GM18870 (cell line): ENCODE measurements at regions not wholly inside any gene's neighbourhood (a gene's known extent, or its start where the extent isn't known, plus 50 kb on each side); places are given as distances from the start of the nearest gene placed in this dataset.

Experiments used
- ATAC-seq: cut with Tn5 transposase; IDR thresholded peaks from one replicate; pipeline ENCODE4 v1.9.1; 2021; ENCODE audit warnings: moderate library complexity; ENCODE audit not compliant: unreplicated experiment

DNA sequence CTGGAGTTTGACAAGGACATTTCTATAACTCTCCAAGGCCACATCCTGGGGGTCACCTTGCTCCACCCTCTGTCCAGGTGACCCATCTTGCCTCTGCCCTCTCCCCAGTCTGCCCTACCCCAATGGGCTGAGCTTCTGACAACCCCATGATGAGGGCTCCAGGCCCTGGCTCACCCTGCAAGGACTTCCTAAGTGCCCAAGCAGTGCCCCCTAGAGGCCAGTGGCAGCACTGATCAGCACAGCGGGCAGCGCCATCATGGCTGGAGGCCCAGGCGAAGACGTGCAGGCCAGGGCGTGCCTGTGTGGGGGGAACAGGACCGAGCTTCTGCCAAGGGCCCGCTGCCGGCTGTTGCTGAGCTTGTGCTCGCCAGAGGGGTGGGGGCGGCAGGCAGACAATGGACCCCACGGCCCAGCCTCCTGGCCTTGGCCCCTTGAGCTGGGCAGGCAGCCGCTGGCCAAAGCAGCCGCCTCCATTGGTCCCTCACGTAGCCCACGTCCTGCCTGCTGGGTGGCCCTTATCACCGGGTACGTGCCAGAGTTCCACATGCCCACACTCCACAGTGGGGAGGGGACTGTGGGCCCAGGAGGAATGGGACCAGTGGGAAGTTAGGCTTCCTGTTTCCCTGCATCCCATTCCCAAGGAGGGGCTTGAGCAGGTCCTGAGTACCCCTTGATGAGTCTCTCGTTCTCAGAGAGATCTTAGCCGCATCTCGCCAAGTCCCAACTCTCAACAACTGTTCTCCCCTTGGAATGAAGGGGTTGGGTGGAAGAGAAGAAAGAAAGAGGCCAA, 64.3 kb downstream of the MRPL14 start:
- ATAC-seq, result no peak

DNA sequence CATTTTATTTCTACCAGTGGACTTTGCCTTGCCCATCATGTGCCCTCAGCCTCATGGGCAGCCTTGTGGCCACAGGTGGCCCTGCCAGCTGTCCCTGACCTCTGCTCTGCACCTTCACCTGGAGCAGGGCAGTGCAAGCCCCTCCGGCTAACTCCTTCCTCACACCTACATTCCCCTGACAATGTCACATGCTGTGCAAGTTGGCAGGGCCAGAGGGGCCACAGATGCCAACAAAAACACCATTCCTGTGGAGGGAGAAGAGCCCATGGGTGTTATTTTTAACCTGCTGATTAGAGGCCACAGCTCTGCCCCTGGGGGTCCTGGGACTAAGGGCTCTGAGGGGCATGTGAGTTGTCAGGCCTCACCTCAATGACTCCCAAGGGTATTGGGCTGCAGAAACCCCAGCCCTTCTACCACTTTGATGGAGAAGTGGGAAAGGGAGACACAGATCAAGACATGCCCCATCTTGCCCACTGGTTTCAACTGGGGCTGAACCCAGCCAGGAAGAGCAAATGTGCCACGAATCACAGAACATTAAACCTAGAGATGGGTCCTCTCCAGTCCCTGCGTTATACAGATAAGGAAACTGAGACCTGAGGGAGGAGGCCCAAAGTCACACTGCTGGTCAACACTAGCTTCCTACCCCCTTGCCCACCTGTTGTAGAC, 65.0 kb downstream of the MRPL14 start:
- no peak for ATAC-seq

DNA sequence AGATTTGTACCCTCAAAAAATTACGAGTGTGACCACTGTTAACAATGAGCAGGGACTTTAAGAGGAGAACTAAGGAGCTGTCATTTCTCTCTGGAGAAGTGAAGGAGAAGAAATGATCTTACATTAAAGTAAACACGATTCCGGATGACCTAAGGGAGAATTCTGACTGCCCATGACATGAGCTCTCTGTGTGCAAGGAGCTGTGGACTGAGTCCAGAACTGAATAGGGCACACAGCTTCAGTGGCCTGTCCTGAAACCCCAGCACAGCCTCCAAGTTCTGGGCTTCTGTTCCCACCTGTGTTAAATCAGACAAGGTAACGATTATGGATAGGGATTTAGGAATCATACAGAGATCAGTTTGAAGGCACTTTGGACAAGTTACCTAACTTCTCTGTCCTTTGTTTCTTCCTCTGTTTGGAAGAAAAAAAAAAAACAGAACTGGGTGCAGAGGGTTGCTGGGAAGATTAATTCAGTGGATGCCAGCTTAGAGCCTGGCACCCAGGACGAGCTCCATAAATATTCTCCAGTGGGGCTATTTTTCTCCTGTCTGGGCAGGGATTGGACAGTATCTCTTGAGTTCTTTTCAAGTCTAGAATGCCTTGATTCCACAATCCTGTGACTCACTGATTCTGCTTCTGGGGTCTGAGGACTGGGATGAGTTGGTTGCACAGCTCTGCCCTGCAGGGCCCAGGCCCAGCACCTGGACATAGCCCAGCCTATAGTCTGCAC, 65.7 kb downstream of the MRPL14 start:
- no peak for ATAC-seq

DNA sequence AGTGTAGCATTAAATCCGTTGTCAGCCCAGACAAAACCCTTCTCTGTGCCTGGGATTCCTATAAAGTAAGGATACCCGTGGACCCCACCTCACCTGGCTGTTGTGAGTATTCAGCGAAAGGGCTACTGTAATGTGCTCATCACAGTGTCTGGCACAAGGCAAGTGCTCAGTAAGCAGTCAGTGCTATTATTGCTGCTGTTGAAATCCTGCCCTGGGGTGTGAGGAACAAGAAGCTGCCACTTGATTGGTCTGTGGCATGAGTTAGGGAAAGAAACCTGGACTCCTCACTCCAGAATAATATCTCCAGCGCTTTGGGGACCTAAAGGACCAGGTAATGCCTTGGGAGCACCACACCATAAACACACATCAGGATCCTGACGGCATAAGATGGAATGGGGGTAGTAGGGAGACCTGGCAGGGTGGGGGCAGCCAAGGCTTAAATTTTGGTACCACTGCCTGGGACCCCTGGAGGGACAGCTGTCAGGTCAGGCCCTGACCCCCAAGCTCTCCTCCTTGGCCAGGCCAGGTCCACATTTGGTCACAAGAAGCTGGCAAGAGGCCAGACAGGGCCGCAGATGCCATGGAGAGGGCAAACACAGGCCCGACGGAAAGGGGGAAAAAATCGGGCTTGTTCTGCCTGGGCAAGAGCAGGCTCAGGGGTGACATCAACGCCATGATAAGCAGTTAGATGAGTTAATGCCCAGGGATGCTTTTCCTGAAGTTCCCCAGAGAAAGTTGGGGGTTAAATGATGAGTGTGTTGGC, 66.5 kb downstream of the MRPL14 start:
- ATAC-seq, result no peak

DNA sequence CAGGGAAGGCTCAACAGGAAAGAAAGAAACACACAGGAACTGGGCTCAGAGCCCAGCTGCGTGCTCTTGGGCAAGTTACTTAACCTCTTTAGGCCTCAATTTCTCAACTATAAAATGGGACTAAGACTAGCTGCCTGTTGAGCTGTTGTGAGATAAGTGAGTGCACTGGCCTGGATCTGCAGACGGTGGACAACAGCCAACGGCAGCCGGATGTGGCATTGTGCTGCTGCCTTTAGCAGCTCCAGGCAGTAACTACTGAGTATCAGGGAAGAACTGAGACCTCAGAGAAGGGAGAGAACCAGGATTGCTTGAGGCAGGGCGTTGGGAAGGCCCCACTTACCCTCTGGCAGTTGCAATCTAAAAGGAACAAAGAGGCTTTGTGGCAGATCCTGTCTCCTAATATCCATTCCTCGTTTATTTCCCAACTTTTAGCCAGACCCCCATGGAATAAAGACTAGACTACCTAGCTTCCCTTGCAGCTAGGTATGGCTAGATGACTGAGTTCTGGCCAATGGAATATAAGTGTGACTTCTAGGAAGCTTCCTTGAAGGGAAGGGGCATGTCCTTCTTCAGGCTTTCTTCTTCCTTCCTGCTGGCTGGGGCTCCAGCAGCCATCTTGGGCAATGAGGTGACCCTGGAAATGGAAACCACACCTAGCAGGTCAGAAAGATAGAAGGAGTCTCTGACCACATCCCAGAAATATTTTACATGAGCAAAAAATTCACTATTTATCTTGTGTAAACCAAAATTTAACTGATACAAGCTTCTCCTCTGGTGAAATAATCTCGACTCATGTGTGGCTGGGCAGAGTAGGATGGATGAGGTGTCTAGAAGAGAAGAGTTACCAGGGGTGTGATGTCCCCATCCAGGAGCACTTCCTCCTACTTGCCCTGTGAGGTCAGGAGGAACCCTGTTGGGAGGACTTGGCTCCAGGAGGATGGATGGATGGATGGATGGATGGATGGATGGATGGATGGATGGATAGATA, 67.6 kb downstream of the MRPL14 start:
- peak; percentile 2 for ATAC-seq

DNA sequence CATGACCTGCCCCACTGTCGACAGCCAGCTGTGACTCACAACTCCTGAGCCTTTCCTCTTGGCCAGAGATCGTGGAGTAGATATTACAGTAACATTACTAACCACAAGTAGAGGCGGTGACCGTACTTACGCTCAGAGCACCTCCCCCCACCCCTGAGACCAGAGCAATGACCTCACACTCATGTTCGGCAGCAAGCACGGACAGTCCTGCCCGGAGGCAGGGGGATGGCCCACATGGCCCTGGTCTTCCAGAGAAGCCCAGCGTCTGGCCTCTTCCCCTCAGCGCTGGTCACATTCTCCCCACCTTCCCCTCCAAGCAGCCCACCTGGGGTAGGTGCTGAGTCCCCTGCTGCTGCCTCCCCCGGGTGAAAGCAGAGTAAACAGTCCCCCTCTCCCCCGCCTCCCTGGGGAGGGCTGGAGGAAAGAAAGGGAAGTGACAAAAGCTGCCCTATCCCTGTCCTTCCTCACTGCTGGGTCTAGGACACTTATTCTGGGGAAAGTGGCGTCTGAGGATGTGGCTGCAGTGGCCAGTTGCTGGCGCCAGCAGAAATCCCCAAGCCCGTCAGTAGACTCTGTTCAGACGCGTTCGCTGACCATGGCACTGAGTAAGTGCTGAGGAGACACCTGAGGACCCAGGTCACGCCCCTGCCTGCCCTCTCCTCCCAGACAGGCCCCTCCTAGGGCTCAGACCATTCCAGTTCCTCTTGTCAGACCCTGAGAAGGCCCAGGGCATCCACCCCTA, 68.5 kb downstream of the MRPL14 start:
- ATAC-seq, result peak; percentile 75

DNA sequence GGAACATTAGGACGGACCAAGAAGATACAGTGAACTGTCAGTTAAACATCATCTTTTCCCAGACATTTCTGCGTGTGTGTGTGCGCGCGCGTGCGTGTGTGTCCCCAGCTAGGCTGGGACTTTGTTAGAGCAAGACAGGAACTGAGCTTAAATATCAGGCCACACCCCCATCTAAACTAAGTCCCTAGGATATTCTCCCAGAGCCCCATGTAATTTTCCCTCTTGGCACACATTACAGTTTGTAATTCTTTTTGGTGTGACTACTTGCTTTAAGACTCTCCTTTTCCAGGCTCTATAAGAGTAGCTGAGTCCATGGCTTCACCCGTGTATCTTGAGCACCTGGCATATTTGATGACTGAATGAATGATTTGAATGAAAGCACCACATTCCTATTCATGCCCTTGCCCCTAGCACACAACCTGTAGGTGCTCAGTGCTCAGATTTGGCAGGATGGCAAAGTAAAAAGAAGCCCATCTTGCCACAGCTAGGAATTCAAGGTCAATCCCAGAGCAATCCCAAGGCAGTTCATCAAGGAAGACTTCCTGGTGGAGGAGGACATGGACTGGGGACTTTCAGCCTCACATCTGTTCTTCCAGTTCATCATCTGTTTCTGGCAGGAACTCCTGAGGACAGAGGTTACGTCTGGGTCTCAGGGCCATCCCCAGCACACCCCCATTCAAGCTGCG, 69.2 kb downstream of the MRPL14 start:
- ATAC-seq, result no peak

DNA sequence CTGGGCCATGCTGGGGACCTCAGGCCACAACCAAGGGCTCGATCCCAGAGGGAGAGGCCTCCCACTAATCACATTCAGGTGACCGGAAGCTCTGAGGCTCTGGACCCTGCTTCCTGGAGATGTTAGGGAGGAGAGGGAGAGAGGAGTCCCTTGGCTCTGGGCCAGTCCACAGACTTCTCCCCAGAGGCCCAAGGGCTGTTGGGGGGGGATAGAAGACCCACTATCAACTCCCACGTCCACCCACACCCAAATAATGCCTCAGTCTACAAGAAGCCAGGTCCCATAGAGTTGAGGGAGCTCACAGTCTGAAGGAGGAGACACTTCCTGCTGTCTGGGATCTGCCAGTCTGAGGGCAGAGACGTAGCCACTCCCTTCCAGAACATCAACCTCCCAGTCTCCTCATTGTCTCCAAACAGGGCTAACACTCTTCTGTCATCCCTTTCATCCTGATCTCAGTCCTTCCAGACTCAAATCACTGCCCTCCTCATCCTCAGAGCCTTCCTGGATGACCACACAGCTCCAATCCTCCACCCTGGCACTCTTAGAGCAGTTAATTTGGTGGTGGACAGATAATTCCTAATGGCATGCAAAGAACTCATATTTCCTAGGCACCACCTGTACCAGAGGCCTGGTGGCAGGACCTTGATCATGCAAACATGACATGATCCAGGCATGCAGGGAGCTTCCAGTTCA, 69.9 kb downstream of the MRPL14 start:
- ATAC-seq, result no peak

DNA sequence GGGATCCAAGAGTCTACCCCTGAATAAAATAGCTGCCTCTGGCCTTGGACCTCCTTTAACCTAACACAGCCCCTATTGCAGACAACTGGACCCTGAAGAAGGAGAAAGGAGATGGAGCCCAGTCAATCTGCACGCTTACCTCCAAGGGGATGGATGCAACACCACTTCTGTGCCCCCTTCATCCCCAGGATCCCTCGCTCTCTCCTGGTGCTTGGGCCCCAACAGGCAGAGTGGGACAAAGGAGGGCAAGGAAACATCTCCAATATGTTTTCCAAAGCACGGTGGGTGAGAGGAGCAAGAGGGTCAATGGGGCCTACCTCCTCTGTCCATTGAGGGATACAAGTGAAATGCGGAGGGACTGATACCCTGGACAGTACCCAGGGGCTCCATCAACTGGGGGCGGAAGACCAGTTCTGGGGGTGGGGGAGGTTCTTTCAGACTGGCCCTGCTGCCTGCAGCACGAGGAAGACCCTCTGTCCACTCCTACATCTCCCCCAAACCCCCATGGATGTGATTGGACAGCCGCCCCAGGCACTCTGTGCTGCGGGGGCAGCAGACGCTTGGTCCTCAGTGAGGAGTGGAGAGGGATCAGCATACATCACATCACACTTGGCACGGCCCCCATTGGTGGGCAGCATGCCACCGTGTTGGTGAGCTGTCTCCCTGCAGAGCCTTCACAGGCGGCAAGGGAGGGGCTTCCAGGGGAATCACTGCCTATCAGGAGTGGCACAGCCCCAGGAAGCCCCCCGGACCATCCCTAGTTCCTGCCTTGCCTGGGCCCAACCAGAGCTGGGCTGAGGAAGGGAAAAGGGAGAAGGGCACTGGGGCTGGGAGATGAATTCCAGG, 70.6 kb downstream of the MRPL14 start:
- ATAC-seq, result no peak

DNA sequence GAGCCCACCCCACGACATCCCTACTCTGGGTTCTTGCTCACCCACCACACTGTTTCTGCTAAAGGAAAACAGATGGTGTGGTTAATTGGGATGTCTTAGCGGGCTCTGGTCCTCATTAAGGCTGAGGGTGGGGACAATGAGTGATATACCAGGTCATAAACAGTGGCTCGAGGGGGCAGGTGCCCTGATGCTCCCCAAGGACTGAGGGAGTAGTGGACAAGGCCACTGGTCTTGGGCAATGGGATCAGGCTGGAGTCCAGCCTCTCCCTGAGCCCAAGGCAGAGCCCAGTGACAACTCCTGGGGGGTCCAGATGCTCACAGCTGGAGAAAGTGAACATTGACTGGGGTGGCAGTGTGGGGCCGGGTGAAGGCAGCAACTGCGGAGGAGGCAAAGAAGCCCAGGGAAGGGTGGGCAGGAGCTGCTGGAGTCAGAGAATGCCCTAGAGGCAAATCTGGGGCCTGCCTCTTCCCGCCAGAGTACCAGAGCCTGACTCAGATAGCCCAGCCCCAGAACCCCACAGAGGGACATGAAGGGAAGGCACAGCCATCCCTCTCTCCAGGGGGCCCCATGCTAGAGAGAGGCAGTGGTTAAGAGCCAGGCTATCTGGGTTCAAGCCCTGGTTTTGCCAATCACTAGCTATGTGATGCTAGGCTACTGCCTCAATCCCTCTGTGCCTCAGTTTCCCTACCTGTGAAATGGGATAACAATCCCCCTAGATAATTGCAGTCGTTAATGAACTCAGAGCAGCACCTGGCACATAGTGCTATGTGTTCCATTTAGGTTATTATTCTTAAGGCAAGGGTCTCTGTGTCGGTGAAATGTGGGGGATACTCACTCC, 72.3 kb downstream of the MRPL14 start:
- no peak for ATAC-seq

DNA sequence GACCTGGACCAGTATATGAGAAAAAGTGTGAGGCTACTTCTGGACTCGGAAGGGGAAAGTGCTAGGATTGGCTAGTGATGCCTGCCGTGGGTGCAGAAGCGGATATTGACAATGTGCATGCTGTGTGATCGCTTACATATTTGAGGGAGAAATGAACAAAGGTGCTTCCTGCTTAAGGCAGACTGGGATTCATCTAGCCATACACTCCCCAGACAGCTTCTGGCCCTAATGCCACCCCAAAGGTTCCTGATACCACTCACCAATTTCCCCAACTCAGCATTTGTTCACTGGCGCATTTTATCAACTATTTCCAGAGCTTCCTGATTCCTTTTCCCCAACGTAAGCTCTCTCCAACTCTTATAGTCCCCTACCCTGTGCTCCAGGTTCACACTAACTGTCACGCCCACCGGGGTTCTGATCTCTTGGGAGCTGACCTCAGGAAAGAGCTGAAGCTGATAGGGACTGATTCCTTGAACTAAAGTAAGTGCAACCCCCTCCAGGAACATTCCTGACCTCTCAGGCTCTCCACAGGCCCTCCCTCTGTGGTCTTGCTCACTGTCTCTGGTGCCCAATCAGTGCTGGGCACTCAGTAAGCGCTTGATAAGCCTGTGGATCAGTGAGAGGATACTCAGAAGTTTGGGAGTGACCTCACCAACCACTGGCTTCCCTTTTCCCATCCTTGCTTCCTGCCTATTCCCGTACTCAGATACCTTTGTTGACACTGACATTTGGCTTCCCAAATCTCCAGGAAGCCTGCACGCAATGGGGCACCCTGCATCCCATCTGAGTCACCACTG, 73.3 kb downstream of the MRPL14 start:
- no peak for ATAC-seq

DNA sequence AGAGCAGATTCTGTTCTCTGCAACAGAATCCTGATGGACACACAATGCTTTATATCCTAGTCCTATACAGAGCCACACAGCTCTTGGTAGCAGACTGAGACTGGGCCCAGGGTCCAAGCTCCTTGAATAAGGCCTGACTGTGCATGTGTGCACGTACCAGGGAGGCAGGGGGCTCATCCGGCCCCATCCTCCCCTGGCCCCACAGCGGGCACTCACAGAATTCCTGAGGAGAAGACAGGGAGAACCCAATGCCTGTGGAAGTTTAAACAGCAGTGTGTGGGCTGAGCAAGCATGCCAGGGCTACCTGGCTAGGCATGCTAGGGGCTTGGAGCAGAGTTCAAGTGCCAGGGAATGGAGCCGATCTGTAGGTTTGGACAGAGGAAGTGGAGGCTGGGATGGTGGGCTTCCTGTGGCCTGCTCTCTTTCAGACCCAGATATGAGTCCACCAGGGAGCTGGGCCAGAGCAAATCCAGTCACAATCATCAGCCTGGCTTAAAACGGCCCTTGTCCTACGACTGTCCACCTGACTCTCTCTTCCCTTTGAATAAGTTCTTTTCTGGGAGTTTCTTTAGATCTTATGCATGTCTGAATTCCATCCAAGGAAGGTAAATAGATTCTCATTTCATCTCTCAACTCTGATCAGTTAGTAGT, 74.0 kb downstream of the MRPL14 start:
- no peak for ATAC-seq

DNA sequence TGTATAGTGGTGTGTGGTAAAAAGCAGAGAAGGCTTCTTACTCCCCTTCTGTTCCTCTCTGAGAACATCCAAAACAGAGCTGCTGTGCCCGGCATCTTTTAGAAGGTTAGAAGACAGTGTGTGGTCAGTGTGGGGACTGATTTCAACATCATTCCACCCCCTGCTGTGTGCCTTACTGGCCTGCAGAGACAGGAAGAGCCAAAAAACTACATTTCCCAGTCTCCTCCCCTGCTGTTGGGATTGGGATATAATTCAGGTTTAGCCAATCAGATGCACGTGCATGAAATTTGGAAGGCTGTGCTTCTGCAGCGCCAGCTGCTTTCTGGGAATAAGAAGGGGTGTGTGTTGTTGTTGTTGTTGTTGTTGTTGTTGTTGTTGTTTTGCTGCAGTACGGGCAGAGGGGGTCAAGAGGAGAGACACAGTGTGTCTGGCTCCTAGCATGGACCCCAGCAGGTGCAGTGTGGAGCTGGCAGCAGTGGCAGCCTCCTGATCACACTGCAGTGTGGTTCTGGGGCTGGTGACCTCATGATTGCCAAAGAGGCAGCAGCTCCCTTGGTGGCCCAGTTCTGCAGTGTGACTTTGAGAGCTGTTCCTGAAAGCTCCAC, 74.7 kb downstream of the MRPL14 start:
- no peak for ATAC-seq

DNA sequence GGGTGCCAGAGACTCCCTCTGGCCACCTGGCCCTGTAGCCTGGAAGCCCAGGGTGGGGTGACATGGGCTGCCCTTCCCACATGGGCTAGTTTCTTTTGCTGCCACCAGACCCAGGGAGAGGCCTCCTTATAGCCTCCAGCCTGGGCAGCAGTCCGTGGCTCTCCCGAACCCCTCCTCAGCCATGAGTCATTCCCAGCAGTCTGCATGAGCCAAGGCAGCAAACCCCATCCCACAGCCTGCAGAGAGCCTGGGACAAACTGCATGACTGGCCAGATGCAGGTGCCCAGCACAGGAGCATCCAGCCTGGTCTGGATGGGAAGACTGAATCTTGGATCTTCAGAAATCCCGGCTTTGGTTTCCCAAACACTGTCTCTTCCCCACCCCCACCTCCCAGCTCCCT, 75.7 kb downstream of the MRPL14 start:
- ATAC-seq, result no peak
